ENCODE measurements at regions not wholly inside any gene's neighbourhood (a gene's known extent, or its start where the extent isn't known, plus 50 kb on each side); places are given as distances from the start of the nearest gene placed in this dataset.

DNA sequence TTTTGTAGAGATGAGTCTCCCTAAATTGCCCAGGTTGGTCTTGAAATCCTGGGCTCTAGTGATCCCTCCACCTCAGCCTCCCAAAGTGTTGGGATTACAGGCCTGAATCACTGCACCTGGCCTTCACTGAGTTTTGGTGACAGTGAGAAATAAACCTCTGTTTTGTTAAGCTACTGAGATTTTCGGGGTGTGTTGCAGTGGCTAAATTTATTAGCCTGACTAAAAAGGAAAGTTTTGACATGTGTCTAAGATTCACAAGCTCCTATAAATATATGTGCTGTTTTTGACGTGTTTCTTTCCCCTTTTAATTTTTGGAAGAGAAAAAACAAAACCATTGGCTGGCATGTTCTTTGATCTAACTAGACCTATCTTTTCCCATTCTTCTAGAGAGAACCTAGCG is 190.5 kb upstream of the MC4R start:
- ATAC-seq (no peak), DNase-seq (ENCODE audit: low read depth in 1 of 2, low spot score in 1 of 2) (no peak), FAIRE-seq (no peak)
- H3K4me3 ChIP-seq, result no peak overlapping the region
- TF ChIP-seq ZNF302 (CRISPR knock-in tag; IDR thresholded peaks at IDR 0.05) (no peak), HDAC2 (IDR thresholded peaks at IDR 0.05) (no peak), MAFK (IDR thresholded peaks at IDR 0.05; ENCODE audit: partially characterized antibody) (no peak), CHD4 (IDR thresholded peaks at IDR 0.05; ENCODE audit: borderline replicate concordance) (no peak), FOSL2 (IDR thresholded peaks at IDR 0.05) (no peak), FOSL2 (CRISPR knock-in tag; IDR thresholded peaks at IDR 0.05) (no peak), BHLHE40 (IDR thresholded peaks at IDR 0.05; ENCODE audit: low read depth, low read length) (no peak), EP300 (IDR thresholded peaks at IDR 0.05) (no peak), RFX5 (IDR thresholded peaks at IDR 0.05) (no peak), HEYL (CRISPR knock-in tag; IDR thresholded peaks at IDR 0.05) (no peak), RAD21 (conservative IDR thresholded peaks at IDR 0.05 in 1 of 2, IDR thresholded peaks at IDR 0.05 in 1 of 2) (no peak), ZSCAN20 (CRISPR knock-in tag; IDR thresholded peaks at IDR 0.05) (no peak), GATA3 (IDR thresholded peaks at IDR 0.05; ENCODE audit: borderline replicate concordance) (no peak)
- TF ChIP-seq, protein P1, sequence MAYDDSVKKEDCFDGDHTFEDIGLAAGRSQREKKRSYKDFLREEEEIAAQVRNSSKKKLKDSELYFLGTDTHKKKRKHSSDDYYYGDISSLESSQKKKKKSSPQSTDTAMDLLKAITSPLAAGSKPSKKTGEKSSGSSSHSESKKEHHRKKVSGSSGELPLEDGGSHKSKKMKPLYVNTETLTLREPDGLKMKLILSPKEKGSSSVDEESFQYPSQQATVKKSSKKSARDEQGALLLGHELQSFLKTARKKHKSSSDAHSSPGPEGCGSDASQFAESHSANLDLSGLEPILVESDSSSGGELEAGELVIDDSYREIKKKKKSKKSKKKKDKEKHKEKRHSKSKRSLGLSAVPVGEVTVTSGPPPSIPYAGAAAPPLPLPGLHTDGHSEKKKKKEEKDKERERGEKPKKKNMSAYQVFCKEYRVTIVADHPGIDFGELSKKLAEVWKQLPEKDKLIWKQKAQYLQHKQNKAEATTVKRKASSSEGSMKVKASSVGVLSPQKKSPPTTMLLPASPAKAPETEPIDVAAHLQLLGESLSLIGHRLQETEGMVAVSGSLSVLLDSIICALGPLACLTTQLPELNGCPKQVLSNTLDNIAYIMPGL (CRISPR knock-in tag; IDR thresholded peaks at IDR 0.05; ENCODE audit: borderline replicate concordance), result no peak
- TF ChIP-seq, protein P2, sequence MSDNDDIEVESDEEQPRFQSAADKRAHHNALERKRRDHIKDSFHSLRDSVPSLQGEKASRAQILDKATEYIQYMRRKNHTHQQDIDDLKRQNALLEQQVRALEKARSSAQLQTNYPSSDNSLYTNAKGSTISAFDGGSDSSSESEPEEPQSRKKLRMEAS (IDR thresholded peaks at IDR 0.05), result no peak
- TF ChIP-seq, protein P3, sequence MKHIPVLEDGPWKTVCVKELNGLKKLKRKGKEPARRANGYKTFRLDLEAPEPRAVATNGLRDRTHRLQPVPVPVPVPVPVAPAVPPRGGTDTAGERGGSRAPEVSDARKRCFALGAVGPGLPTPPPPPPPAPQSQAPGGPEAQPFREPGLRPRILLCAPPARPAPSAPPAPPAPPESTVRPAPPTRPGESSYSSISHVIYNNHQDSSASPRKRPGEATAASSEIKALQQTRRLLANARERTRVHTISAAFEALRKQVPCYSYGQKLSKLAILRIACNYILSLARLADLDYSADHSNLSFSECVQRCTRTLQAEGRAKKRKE (CRISPR knock-in tag; IDR thresholded peaks at IDR 0.05; ENCODE audit: low read depth), result no peak
- TF ChIP-seq, protein P4, sequence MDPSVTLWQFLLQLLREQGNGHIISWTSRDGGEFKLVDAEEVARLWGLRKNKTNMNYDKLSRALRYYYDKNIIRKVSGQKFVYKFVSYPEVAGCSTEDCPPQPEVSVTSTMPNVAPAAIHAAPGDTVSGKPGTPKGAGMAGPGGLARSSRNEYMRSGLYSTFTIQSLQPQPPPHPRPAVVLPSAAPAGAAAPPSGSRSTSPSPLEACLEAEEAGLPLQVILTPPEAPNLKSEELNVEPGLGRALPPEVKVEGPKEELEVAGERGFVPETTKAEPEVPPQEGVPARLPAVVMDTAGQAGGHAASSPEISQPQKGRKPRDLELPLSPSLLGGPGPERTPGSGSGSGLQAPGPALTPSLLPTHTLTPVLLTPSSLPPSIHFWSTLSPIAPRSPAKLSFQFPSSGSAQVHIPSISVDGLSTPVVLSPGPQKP (IDR thresholded peaks at IDR 0.05; ENCODE audit: low read depth, low read length), result no peak
- TF ChIP-seq, protein P5, sequence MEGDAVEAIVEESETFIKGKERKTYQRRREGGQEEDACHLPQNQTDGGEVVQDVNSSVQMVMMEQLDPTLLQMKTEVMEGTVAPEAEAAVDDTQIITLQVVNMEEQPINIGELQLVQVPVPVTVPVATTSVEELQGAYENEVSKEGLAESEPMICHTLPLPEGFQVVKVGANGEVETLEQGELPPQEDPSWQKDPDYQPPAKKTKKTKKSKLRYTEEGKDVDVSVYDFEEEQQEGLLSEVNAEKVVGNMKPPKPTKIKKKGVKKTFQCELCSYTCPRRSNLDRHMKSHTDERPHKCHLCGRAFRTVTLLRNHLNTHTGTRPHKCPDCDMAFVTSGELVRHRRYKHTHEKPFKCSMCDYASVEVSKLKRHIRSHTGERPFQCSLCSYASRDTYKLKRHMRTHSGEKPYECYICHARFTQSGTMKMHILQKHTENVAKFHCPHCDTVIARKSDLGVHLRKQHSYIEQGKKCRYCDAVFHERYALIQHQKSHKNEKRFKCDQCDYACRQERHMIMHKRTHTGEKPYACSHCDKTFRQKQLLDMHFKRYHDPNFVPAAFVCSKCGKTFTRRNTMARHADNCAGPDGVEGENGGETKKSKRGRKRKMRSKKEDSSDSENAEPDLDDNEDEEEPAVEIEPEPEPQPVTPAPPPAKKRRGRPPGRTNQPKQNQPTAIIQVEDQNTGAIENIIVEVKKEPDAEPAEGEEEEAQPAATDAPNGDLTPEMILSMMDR (IDR thresholded peaks at IDR 0.05), result no peak
- H3K9me3 ChIP-seq, result no peaks in the 10 kb centered on the region
- CTCF ChIA-PET, result interaction anchor here (1.2 kb wide), 1 partner anchor 566 kb away, joined by 3 read pairs; no protein-coding TSS in a partner anchor
- no peak overlapping the region for H3K27ac ChIP-seq
- WGBS (ENCODE audit: missing lambda C conversion rate), result 44% methylated on average over 3 of the region's 3 CpGs
- POLR2A ChIA-PET, result no interaction called here
- H3K4me1 ChIP-seq, result no peaks in the 10 kb centered on the region
- H3K4me2 ChIP-seq, result no peak overlapping the region

DNA sequence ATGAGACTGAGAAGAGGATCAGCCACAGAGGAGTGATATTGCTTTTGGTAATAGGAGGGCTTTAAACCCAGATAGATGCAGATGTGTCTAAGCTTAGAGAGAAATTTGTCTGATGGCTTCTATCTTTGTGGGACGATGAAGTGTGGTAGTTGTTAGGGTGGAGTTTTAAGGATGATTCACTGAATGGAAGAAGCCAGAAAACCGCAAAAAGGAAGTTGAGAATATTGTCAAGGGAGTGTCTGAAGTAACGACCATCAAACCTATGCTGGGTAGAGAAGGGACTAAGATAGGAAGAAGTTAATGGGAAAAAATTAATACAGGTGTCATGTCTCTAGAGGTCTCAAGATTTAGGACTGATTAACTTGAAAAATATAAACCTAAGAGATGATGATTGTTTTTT is 195.6 kb upstream of the MC4R start:
- CTCF ChIA-PET, result no interaction called here
- no peak overlapping the region for H3K4me2 ChIP-seq
- H3K4me1 ChIP-seq, result no peaks in the 10 kb centered on the region
- no peak for DNase-seq (ENCODE audit: low read depth in 1 of 2, low spot score in 1 of 2)
- H3K9me3 ChIP-seq, result no peaks in the 10 kb centered on the region
- H3K27ac ChIP-seq, result no peak overlapping the region
- POLR2A ChIA-PET, result no interaction called here
- TF ChIP-seq MAZ (IDR thresholded peaks at IDR 0.05; ENCODE audit: borderline replicate concordance, low read depth, low read length) (no peak), JUN (IDR thresholded peaks at IDR 0.05) (no peak)
- 9% methylated on average over 3 of the region's 3 CpGs for WGBS (ENCODE audit: missing lambda C conversion rate)
- H3K4me3 ChIP-seq, result no peak overlapping the region
- no peak for FAIRE-seq
- no peak for ATAC-seq
